HG03460 (cell line): ENCODE measurements at regions not wholly inside any gene's neighbourhood (a gene's known extent, or its start where the extent isn't known, plus 50 kb on each side); places are given as distances from the start of the nearest gene placed in this dataset.
"Not testable (repeated sequence)": the region's sequence is repeated elsewhere in the genome, so short reads cannot be mapped to it uniquely, and the experiment has no call there.

Experiments
- ATAC-seq: cut with Tn5 transposase; IDR thresholded peaks from one replicate; pipeline ENCODE4 v1.9.1; 2021; ENCODE audit not compliant: unreplicated experiment

DNA sequence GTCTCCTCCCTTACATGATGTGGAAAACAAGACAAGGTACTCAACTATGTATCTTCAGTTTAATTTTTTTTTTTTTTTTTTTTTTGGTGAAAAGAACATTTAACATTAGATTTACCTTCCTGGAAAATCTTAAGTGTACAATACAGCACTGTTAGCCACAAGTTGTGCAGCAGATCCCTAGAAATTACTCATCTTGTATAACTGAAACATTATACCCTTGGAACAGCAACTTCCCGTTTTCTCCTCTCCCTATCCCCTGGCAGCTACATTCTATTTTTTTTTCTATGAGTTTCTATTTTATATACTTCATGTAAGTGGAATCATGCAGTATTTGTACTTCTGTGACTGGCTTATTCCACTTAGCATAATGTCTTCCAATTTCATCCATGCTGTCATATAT is 421.9 kb upstream of the FTMT start:
- ATAC-seq = no peak

DNA sequence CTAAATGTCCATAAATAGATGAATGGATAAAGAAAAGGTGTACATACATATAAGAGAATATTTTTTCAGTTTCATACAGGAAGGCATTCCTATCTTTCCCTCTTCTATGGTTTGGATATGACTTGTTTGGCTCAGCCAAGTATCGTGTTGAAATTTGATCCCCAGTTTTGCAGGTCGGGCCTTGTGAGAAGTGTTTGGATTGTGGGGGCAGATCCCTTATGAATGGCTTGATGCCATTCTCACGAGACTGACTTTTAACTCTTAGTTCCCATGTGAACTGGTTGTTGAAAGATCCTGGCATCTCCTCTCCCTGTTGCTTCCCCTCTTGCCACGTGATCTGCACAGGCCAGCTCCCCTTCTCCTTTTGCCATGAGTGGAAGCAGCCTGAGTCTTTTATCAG is 421.1 kb upstream of the FTMT start:
- no peak for ATAC-seq

DNA sequence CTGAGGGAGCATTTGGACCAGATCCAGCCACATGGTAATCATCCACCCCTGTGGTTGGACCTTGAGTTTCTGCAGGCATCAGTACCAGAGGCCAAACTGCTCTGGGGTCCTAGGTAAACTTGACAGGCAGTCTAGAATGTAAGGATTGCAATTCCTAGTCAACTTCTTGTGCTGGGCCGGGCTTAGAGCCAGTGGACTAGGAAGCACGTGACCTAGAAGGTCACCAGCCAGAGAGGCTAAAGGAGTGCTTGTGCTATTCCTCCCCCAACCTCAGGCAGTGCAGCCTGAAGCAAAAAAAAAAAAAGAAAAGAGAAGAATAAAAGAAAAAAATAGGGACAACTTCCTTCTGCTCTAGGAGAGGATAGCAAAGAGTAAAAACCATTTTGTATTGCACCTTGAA is 406.2 kb upstream of the FTMT start:
- ATAC-seq = no peak

DNA sequence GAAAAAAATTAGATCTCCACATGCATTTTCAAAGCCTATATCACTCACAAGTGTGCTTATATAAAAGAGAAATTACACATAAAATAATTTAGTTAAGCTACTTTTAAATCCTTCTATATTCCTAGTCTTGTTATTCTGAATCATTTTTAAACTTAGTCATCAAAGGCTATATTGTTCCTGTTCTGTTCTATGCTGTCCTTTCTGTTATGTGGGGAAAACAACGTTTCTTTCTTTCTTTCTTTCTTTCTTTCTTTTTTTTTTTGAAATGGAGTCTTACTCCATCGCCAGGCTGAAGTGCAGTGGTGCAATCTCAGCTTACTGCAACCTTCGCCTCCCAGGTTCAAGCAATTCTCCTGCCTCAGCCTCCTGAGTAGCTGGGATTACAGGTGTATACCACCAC is 389.2 kb upstream of the FTMT start:
- no peak for ATAC-seq

DNA sequence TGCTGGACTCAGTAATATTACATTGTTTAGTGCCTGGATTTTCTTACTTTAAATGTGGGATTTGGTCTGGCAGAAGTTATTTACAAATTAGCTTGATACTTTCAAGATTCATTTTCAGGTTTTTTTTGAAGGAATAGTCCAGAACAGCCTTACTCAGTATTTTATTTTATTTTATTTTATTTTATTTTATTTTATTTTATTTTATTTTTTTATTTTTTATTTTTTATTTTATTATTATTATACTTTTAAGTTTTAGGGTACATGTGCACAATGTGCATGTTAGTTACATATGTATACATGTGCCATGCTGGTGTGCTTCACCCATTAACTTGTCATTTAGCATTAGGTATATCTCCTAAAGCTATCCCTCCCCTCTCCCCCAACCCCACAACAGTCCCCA is 380.5 kb upstream of the FTMT start:
- ATAC-seq = not testable (repeated sequence)

DNA sequence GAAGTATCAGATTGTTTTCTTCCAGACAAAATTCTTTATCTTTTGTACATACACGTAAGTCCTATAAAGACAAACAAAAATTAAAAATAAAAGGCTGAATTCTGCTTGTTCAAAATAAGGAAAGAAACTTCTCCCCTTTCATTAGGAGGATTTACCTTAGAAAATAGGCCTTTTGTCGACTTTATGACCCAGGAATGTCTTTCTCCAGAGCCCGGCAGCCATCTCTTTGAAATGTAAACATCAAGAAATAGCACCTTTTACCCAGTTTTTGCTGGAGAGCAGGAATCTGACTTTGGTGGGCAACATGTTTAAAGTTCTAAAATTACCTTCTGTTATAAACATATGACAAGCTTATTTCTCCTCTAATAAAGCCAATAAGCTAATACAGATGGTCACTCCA is 373.0 kb upstream of the FTMT start:
- ATAC-seq = no peak

DNA sequence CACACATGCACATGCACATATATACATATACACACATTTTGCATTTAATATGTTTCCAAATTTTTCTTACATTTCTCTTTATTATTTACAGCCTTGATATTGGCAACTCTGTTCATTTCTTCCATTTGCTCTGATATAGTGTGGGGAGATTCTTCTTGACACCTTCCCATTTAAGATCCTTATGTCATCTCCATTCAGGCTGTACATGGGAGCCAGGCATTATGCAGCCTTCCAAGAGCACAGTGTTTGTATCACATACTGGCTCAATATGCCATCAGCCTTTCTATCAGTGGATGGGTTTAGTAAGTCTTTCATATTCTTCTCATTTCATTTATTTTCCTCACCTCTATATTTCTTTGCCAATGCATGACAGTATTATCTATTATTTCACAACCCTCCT is 372.3 kb upstream of the FTMT start:
- no peak for ATAC-seq

DNA sequence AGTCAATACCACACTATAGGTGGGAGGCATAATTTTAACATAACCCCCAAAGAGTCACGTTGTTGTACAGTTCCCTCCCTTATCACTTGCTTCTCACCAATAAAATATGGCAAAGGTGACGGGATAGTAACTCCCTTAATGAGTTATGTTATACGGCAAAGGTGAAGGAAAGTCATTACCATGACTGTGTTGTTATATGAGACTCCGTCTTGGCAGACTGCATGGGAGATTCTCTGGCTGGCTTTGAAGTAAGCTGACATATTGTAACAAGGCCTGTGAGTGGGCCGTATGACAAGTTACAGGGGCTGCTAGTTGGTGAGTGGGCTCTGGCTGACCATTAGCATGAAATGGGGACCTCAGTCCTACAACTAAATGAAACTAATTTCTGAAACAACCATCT is 366.4 kb upstream of the FTMT start:
- ATAC-seq = no peak

DNA sequence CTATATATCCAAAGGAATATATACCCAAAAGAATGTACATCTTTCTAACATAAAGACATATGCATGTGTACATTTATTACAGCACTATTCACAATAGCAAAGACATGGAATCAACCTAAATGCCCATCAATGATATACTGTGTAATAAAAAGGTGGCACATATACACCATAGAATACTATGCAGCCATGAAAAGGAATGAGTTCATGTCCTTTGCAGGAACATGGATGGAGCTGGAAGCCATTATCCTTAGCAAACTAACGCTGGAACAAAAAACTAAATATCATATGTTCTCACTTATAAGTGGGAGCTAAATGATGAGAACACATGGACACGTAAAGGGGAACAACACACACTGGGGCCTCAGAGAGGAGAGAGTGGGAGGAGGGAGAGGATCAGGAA is 365.7 kb upstream of the FTMT start:
- ATAC-seq = not testable (repeated sequence)

DNA sequence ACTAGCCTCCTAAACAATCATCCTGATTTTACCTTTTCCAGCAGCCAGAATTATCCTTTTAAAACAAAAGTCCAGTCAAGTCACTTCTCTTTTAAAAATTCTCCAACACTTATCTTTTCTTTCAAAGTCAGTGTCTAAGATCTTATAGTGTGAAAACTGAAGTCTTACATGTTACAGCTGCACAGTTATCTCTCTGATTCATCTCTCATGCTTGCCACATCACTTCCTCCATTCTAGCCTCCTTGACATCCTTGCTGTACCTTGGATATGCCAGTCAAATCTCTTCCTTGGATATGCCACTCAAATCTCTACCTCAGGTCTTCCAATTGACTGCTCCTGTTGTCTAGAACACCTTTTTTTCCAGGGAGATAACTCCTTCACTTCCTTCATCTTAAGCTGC is 361.7 kb upstream of the FTMT start:
- ATAC-seq = no peak

DNA sequence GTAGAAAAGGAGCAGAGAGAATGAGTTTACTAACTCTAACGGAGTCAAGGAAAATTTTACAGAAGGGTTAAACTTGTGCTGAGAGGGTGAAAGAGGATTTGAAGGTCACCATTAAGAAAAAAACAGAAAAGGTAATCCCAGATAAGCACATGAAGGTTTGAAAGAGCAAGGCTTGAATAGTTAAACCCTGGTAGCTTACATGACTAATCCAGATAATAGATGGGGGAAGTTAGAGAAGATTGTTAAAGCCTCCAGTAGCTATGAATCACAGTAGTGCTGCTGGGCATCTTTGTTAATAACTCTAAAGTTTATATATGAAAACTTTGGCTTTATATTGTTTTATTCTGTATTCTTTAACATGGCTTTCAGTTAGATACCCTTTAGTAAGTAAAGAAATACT is 354.5 kb upstream of the FTMT start:
- ATAC-seq = no peak

DNA sequence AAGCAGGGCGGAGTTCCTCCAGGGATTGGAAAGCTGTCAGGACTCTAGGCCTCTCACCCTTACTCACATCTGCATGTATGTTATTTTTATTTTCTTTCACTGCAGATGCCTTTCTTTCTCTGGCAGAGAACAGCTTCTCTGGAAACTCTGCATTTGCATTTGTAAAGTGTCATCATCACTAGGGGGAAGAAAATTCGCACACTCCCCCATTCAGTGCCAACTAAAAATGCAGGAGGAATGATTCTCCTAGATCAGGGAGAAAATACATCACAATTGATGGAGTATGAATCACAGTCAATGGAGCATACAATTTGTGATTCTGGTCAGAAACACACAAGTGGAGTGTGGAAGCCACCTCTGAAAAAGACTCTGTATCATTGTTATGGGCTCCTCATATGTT is 351.4 kb upstream of the FTMT start:
- no peak for ATAC-seq

DNA sequence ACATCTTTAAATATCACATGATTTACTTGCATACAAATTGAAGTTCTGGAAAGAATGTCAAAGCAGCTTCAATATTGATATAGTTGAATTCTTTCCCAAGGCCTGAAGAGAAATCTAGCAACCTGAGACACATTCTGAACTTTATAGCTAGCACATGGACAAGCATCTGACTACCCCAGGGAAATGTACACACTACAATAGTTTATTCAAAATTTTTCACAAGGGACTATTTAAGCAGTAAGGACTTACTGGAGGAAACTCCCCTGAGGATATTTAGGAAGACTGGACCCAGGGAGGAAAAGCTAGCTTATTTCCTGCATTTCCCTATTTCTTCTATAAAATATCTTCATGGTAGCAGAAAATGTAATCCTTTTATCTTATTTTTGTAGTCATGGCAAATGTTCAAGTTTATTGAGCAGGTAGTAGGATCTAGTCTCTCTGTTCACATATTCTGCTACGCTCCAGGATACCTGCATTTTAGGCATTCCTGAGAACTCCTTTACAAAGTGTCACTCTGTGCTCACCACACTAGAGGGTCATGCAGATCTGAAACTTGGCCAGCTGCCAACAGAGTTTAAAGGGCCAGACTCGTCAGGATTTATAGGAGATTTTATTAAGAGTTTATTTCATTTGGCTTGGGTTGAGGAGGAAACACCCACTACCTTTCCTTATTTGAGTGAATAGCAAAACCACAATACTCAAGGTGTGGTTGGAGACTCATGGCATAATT is 348.4 kb upstream of the FTMT start:
- no peak for ATAC-seq

DNA sequence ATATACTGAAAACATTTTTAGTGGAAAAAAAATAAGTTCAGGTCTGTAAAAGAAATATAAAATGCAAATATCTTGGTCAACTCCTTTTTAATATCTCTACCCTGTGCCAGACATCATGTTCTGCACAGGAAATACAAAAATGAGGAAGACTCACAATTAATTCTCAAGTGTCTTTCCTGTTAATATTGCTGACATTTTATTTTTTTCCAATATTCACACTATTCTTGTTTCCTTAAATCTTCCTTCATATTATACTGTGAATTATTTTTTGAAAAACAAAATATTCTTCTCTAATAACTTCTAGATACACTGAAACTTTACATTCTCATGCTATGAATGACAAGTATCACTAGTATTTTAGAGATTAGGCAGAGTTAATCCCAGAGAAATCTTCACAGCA is 334.7 kb upstream of the FTMT start:
- no peak for ATAC-seq

DNA sequence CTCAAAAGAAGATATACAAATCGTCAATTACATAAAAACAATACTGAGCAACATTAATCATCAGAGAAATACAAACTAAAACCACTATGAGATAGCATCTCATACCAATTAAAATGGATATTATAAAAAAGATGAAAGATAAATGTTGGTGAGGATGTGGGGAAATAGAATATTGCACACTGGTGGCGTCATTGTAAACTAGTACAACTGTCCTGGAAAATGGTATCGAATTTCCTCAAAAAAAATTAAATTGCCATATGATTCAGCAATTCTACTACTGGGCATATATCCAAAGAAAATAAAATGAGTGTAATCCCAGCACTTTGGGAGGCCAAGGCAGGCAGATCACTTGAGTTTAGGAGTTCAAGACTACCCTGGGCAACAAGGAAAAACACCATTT is 326.0 kb upstream of the FTMT start:
- ATAC-seq = no peak

DNA sequence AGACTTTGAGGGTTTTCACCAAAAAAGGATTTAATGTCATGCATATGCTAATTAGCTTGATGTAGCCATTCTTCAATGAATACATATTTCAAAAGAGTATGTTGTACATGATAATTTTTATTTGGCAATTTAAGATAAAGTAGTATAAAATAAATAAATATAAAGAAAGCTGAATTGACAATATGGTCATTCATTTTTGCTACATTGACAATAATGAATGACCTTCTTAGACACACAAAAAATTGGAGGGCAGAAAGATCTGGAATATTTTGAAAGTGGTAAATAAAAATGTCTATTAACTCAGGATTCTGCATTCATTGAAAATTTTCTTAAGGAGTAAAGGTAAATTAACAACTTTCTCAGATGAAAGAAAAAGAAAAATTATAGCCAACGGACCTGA is 324.8 kb upstream of the FTMT start:
- ATAC-seq = no peak

DNA sequence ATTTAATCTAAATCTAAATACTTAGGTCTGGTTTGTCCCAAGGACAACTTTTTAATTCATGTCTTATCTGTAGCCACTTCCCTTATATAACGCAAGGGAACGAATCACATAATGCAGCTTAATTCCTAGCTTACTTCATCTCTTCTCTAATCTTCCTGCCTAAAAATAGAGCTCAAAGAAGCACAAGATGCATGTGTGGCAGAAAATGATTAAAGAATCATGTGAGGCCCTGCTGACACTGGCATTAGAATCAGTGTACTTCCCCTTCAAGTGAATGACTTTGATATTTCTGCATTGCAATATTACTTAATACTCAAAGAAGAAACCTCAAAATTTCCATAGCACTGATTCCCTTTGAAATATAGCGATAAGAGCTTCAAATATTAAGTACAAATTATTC is 317.9 kb upstream of the FTMT start:
- ATAC-seq = no peak

DNA sequence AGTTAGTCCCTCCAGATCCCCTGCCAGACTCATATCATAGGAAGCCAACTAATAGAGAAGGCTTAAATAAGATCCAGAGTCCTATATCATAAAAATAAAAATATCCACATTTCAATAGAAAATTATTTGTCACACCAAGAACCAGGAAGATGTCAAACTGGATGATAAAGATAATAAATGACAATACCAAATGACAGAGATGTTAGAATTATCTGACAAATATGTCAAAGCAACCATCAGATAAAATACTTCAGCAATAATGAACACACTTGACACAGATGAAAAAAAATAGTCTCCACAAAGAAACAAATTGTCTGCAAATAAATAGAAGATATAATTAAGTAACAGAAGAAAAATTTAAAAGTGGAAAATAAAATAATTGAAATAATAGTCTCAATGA is 300.7 kb upstream of the FTMT start:
- no peak for ATAC-seq

DNA sequence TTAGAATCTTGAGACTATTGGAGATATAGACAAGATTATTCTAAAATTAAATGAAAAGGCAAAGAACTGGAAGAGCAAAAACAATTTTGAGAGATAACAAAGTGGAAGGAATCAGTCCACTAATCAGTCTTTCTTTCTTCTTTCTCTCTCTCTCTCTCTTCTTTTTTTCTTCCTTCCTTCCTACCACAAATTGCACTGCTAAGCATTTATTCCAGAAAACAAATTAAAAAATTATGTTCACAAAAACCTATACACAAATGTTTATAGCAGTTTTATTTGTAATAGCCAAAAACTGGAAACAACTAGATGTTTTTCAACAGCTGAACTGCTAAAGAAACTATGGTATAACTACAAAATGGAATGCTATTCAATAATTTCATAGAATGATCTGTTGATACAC is 291.9 kb upstream of the FTMT start:
- ATAC-seq = no peak

DNA sequence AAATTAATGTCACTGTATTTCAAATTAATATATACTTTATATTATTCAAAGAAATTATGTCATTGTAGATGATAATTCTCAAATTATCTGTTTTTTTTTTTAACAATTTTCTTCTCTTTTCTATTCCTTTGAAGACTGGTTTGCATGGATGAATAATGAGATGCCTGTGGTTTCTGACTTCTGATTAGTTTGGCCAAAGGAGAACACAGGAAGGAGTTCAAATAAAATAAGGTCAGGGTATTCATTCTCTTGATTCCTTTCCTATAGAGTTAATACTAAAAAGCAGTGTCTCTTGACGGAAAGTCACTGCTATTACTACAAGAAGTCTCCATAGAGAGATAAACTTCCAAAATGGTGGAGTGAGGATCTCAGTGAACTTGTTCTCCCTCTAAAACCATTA is 279.6 kb upstream of the FTMT start:
- no peak for ATAC-seq

DNA sequence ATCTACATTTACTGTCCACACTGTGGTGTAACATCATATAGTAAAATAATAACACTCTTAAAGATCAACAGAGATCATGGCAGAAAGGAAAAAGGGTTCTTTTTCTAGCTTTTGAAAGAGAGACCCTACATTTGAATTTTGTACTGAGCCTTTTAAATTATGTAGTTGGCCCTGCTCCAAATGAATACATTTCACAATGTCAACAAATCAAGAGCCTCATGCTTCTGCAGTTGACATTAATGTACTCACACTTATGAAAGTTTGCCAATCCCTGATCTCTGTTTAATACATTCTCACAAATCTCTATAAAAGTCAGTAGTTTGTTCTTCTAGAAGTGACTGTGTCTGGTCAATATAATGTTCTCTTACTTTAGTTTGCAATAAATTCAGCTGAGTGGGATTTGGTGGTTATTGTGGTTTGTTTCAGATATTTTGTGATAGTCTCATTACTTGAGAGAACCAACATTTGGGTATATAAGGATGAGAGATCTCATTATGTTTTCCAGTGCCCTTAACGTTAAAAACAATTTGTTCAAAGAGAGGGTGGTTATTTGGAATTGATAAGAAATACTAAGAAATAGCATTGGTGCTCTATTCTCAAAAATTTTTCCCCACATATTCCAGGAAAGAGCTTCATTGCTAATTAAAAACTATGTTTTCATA is 277.8 kb upstream of the FTMT start:
- no peak for ATAC-seq

DNA sequence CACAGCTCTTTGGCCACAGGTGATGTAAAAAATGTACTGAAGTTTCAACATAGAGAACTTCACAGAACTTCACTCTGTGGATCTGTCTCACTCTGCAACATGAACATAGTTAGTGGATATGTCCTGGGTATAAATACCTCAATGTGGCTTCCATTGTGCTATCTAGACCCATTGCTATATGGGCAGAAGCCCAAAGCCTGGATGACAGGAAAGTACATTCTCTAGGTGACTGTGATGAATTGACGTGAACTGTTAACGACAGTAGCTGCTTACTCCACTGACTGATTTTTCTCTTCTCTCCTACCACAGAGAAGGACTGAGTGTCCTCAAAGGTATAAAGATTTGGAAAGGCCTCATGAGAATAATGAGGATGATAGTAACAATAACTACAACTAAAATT is 270.1 kb upstream of the FTMT start:
- no peak for ATAC-seq

DNA sequence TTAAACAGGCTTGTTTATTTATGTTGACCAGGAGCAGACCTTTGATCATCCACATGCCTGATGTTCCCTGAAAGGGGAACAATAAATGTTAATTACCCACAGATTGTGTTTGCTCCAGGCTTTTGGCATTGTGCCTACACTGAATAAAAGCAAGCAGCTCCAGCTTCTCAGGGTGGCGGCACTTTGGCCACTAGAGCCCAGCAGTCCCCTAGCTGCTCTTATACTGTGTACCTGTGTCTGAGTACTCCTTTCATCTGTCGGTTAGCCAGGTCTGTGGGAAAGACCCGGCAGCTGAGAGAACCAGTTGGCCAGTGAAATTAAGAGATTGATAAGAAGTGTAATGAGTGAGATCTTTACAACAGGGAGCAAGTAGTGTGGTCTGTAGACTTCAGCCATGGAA is 254.8 kb upstream of the FTMT start:
- ATAC-seq = no peak
